Adrenal gland (tissue), 5 donors: ENCODE measurements at regions not wholly inside any gene's neighbourhood (a gene's known extent, or its start where the extent isn't known, plus 50 kb on each side); places are given as distances from the start of the nearest gene placed in this dataset.

ENCODE experiments used
- POLR2A ChIP-seq, 2 donors: fragments of 450-650 bp; IDR thresholded peaks; one replicate each; pipeline ENCODE4 v1.6.1; 2017; ENCODE audit warnings: antibody characterized with exemption in 2 of 2, mild to moderate bottlenecking in 2 of 2, moderate library complexity in 1 of 2
- TF ChIP-seq, protein P1 (sequence below), 6 experiments: fragments of 450-650 bp in 4 of 6; fragments of 200-600 bp in 2 of 6; sonication (generic) in 1 of 6; IDR thresholded peaks; 1 replicate in 5 of 6; 2 replicates in 1 of 6; pipeline versions ENCODE4 v1.5.1 to v1.8.0; 2016 to 2021; ENCODE audit warnings: antibody characterized with exemption in 6 of 6, mild to moderate bottlenecking in 2 of 6, moderate library complexity in 1 of 6
- donor health status: DM: no; HTN: no; CAD: no.

DNA sequence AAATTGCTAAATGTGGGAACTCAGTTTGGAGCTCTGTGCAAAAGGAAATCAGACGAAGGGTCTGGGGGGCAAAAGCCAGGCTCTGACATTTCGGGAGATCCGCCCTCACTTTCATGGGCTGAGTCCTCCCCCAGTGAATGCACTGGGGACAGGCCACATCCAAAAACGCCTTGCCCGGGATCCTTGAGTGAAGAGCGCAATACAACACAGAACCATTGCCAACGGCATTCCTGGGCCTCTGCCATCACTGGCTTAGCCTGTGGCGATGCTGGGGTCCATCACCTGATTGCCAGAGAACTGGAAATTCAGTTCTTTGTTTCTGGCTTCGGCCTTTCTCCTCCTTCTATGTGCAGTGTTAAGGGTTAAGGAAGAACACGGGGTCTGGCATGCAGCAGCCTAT lies 297.9 kb downstream of the SHANK2 start:
- TF ChIP-seq, protein P1, sequence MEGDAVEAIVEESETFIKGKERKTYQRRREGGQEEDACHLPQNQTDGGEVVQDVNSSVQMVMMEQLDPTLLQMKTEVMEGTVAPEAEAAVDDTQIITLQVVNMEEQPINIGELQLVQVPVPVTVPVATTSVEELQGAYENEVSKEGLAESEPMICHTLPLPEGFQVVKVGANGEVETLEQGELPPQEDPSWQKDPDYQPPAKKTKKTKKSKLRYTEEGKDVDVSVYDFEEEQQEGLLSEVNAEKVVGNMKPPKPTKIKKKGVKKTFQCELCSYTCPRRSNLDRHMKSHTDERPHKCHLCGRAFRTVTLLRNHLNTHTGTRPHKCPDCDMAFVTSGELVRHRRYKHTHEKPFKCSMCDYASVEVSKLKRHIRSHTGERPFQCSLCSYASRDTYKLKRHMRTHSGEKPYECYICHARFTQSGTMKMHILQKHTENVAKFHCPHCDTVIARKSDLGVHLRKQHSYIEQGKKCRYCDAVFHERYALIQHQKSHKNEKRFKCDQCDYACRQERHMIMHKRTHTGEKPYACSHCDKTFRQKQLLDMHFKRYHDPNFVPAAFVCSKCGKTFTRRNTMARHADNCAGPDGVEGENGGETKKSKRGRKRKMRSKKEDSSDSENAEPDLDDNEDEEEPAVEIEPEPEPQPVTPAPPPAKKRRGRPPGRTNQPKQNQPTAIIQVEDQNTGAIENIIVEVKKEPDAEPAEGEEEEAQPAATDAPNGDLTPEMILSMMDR (IDR thresholded peaks at IDR 0.05), result no peak
- no peak for TF ChIP-seq POLR2A (IDR thresholded peaks at IDR 0.05)
